Stimulated activated CD4-positive, alpha-beta T cell treated with anti-CD3 and anti-CD28 coated beads, Interleukin-15, amount 100 ng/mL, for 24 hours (primary cell): ENCODE measurements at regions not wholly inside any gene's neighbourhood (a gene's known extent, or its start where the extent isn't known, plus 50 kb on each side); places are given as distances from the start of the nearest gene placed in this dataset.

ENCODE experiments used
- DNase-seq: peaks from one replicate; pipeline ENCODE4 v3.0.0-alpha.2; 2020

DNA sequence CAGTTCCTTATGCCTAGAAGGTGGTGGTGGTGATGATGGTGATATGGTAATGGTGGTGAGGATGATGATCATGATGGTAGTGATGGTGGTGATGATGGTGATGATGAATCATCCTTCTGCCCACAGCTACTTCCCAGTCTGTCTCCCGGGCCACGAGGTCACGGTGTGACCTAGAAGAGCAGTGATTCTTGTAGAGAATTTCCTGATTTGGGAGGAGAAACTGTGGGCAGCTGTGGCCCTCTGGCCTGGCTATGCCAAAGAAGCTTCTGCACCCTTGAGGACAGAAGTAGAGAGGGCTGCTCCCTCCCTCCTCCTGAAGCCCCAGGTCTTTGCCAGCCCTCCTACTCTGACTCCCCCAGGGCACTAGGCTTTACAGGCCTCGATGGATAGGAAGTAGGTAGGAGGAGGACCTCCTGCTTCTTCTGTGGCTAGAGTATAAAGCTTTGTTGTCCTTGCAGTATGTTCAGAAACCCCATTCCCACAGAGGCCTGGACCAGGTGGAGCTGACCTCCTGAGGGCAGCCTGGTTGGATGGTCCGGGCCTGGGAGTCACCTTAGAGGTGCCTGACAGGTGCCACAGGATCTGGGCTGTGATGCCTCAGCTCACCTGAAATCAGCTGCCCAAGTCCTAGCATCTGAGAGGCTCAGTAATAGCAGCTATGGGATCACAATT is 57.9 kb upstream of the EPAS1 start:
- DNase-seq, result peak; percentile 45

DNA sequence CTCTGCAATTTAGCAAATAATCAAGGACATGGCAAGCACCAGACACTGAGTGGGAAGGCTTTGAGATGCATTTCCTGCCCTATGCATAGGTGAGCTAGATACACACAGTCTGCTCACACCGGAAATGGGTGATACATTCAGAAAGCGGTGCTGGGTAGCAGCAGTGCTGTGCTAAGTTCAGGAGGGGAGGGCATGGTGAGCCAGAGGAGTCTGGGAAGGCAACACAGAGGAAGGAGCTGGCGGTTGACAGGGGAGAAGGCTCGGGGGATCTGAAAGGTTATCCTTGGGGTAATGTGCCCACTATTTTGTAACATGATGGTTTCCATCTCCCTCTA is 57.4 kb upstream of the EPAS1 start:
- peak; percentile 72 for DNase-seq

DNA sequence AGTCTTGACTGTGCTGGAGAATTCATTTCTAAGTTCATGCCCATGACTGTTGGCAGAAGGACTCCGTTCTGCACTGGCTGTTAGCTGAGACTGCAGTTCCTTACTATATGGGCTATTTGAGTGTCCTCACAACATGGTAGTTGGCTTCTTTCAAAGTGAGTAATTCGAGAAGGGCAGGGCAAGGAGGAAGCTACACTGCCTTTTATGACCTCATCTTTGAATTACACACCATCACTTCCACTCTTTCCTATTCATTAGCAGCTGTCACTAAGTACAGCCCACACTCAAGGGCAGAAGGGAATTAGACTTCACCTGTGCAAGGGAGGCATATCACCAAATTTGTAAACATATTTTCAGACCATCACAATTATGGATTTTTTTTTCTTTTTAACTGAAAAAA is 55.9 kb upstream of the EPAS1 start:
- no peak for DNase-seq

DNA sequence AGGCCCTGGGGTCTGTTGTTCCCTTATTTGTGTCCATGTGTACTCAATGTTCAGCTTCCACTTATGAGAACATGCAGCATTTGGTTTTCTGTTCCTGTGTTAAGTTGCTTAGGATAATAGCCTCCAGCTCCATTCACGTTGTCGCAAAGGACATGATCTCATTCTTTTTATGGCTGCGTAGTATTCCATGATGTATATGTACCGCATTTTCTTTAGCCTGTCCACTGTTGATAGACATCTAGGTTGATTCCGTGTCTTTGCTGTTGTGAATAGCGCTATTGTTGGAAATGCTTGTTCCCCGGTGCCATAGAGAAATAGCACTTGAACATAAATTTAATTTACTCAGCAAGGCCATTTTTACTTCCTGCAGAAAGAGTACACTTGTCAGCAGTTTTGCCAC is 51.3 kb upstream of the EPAS1 start:
- DNase-seq, result no peak

DNA sequence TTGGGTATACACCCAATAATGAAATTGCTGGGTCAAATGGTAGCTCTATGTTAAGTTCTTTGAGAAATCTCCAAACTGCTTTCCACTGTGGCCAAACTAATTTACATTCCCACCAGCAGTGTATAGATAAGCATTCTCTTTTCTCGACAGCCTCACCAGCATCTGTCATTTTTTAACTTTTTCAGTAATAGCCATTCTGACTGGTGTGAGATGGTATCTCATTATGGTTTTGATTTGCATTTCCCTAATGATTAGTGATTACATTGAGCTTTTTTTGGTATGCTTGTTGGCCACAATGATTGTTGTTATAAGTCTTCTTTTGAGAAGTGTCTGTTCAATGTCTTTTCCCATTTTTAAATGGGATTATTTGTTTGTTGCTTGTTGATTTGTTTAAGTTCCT is 50.4 kb upstream of the EPAS1 start:
- no peak for DNase-seq
